ENCODE measurements at regions not wholly inside any gene's neighbourhood (a gene's known extent, or its start where the extent isn't known, plus 50 kb on each side); places are given as distances from the start of the nearest gene placed in this dataset.

DNA sequence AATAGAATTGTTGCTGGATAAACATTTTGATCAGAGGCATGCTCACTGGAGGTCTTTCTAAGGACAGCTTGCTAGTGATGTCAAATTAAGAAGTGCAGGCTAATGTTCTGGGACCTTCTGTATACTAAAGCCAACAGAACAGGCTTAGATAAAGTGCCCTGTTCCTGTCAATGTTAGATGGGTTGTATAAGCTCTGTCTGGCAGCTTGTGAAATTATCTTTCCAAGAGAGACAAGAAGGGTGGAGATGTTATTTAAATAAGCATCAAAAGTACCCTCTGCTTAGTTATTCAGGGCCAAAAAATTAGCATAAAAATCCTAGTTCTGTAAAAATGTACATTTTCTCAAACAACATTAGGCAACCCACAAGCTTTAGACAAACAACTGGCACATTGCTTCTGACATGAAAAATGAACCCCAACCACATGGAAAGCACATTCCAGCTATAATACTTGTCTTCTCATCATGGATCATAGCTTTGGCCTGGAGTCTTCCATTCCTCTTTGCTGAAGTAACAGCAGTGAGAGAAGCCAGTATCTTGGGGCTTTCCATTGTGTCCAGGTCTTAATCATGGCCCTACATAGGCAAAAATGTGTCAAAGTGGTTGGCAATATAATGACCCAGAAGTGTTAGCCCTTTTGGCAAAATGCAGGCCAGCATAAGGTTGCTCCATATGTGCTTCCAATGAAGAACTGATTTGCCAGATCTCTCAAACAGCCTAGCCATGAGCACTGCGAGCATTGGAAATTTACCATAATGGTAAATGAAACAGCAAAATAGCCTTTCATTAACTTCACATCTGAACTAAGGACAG, 478.1 kb upstream of the ZNF804A start:
- peak in 1 of 2 donors; percentile 24 for DNase-seq
- no peak overlapping the region for H3K4me3 ChIP-seq
- H3K4me1 ChIP-seq, result no peaks in the 10 kb centered on the region
- no peaks in the 10 kb centered on the region for H3K9me3 ChIP-seq
- no peak overlapping the region for H3K27ac ChIP-seq
- intact Hi-C loops (cut with DNase I; ENCODE audit: low total_unique reads), result no loop called here
- no peak for TF ChIP-seq POLR2A (IDR thresholded peaks at IDR 0.05)
- TF ChIP-seq, protein P1, sequence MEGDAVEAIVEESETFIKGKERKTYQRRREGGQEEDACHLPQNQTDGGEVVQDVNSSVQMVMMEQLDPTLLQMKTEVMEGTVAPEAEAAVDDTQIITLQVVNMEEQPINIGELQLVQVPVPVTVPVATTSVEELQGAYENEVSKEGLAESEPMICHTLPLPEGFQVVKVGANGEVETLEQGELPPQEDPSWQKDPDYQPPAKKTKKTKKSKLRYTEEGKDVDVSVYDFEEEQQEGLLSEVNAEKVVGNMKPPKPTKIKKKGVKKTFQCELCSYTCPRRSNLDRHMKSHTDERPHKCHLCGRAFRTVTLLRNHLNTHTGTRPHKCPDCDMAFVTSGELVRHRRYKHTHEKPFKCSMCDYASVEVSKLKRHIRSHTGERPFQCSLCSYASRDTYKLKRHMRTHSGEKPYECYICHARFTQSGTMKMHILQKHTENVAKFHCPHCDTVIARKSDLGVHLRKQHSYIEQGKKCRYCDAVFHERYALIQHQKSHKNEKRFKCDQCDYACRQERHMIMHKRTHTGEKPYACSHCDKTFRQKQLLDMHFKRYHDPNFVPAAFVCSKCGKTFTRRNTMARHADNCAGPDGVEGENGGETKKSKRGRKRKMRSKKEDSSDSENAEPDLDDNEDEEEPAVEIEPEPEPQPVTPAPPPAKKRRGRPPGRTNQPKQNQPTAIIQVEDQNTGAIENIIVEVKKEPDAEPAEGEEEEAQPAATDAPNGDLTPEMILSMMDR (IDR thresholded peaks at IDR 0.05), result no peak
- TF ChIP-seq POLR2AphosphoS5 (IDR thresholded peaks at IDR 0.05), result no peak
- no peak for TF ChIP-seq EP300 (IDR thresholded peaks at IDR 0.05)
- 89 to 100% (median 92%) methylated on average over 1 of the region's 1 CpG for WGBS, 5 donors
- H3K27me3 ChIP-seq, result no peaks in the 10 kb centered on the region
- no peaks in the 10 kb centered on the region for H3K36me3 ChIP-seq

DNA sequence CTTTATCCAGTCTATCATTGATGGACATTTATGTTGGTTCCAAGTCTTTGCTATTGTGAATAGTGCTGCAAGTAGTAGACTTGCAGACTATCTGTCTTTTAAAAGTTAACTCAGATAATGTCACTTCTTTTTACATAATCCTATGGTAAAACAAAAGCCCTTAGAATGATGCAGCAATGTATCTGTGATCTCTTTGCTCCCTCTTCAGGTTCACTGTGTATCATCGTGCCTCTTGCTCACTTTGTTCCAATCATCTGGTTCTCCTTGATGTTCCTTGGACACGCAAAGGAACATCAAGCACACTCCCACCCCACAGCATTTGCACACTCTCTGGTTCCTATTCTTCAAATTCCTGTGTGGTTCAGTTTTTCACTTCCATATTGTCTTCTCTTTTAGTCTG, 472.5 kb upstream of the ZNF804A start:
- no peaks in the 10 kb centered on the region for H3K36me3 ChIP-seq
- H3K27ac ChIP-seq, result no peak overlapping the region
- intact Hi-C loops (cut with DNase I; ENCODE audit: low total_unique reads), result no loop called here
- TF ChIP-seq EP300 (IDR thresholded peaks at IDR 0.05) (no peak), POLR2A (IDR thresholded peaks at IDR 0.05) (no peak), POLR2AphosphoS5 (IDR thresholded peaks at IDR 0.05) (no peak)
- TF ChIP-seq, protein P1 (IDR thresholded peaks at IDR 0.05), result no peak
- H3K4me1 ChIP-seq, result no peaks in the 10 kb centered on the region
- no peaks in the 10 kb centered on the region for H3K9me3 ChIP-seq
- no peak for DNase-seq
- no peak overlapping the region for H3K4me3 ChIP-seq
- WGBS, 5 donors, result 83 to 98% (median 93%) methylated on average over 2 of the region's 2 CpGs
- no peaks in the 10 kb centered on the region for H3K27me3 ChIP-seq

DNA sequence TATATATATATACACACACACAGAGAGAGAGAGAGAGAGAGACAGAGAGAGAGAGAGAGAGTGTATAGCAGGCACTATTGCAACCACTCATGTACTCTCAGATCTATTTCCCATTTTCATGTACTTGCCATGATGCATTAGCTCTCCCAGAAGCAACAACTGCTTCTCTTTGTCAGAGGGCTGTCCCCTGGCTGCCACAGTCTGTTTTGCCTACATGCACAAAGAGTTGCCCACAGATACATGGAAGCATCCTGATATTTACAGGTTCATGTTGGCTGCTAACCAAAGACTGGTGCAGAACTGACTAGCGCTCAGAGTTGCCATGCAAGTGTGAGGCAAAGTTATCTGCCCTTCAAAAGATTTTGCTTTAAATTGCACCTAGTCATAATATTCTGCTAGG, 469.3 kb upstream of the ZNF804A start:
- TF ChIP-seq, protein P1 (IDR thresholded peaks at IDR 0.05), result no peak
- TF ChIP-seq POLR2AphosphoS5 (IDR thresholded peaks at IDR 0.05), result no peak
- TF ChIP-seq EP300 (IDR thresholded peaks at IDR 0.05), result no peak
- TF ChIP-seq POLR2A (IDR thresholded peaks at IDR 0.05), result no peak
- no peak for DNase-seq
- H3K36me3 ChIP-seq, result no peaks in the 10 kb centered on the region
- 45 to 100% (median 91%) methylated on average over 1 of the region's 1 CpG for WGBS, 5 donors
- no peak overlapping the region for H3K4me3 ChIP-seq
- no peak overlapping the region for H3K27ac ChIP-seq
- H3K9me3 ChIP-seq, result peaks cover 0 to 20% (median 5%) of the 10 kb centered on the region in 4 donors
- no peaks in the 10 kb centered on the region for H3K27me3 ChIP-seq
- intact Hi-C loops (cut with DNase I; ENCODE audit: low total_unique reads), result no loop called here
- no peaks in the 10 kb centered on the region for H3K4me1 ChIP-seq

DNA sequence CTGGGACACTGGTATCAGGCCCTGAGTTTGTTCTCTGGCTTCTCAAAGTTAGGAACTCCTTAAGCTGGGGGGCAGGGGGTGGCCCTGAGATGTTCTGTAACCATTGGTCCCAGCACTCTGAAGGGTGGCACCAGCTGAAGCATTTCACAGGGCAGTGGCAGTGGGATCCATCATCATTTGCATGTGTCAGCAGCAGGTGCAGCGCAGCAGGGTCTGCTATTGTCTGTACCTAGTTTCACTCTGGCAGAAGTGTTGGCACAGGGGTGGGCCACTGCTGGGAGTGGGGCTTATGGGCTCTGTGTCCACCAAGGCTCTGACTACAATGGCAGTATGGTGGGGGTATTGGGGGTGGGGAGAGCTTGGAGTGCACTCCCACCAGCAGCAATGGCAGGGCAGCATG, 460.4 kb upstream of the ZNF804A start:
- DNase-seq, result no peak
- H3K9me3 ChIP-seq, result peaks cover 0 to 39% (median 21%) of the 10 kb centered on the region in 4 donors
- H3K27me3 ChIP-seq, result no peaks in the 10 kb centered on the region
- H3K36me3 ChIP-seq, result no peaks in the 10 kb centered on the region
- H3K27ac ChIP-seq, result no peak overlapping the region
- 86 to 100% (median 91%) methylated on average over 1 of the region's 1 CpG for WGBS, 5 donors
- no peak overlapping the region for H3K4me3 ChIP-seq
- intact Hi-C loops (cut with DNase I; ENCODE audit: low total_unique reads), result loop anchor here (5.0 kb wide), 1 partner anchor 281 kb away; no protein-coding TSS in a partner anchor
- H3K4me1 ChIP-seq, result no peaks in the 10 kb centered on the region
- TF ChIP-seq, protein P1 (IDR thresholded peaks at IDR 0.05), result no peak
- TF ChIP-seq POLR2A (IDR thresholded peaks at IDR 0.05), result no peak
- no peak for TF ChIP-seq POLR2AphosphoS5 (IDR thresholded peaks at IDR 0.05)
- no peak for TF ChIP-seq EP300 (IDR thresholded peaks at IDR 0.05)
